GM12891 (cell line): ENCODE measurements at regions not wholly inside any gene's neighbourhood (a gene's known extent, or its start where the extent isn't known, plus 50 kb on each side); places are given as distances from the start of the nearest gene placed in this dataset.
"Not testable (repeated sequence)": the region's sequence is repeated elsewhere in the genome, so short reads cannot be mapped to it uniquely, and the experiment has no call there.

Experiments
- PAX5 ChIP-seq: IDR thresholded peaks from 2 replicates; pipeline ENCODE4 v1.6.1; 2011; ENCODE audit warnings: low read length, moderate library complexity, mild to moderate bottlenecking; ENCODE audit not compliant: insufficient read depth, severe bottlenecking
- POLR2A ChIP-seq: IDR thresholded peaks from 2 replicates; pipeline ENCODE4 v1.6.1; 2011; ENCODE audit warnings: low read depth, low read length, control low read depth
- POLR2AphosphoS5 ChIP-seq: IDR thresholded peaks from 2 replicates; pipeline ENCODE4 v1.6.1; 2011; ENCODE audit warnings: low read depth, low read length, control low read depth
- POU2F2 ChIP-seq: IDR thresholded peaks from 2 replicates; pipeline ENCODE4 v1.6.1; 2011; ENCODE audit warnings: low read depth, mild to moderate bottlenecking, control low read depth, low read length, moderate library complexity
- SPI1 ChIP-seq: IDR thresholded peaks from 2 replicates; pipeline ENCODE4 v1.6.1; 2011; ENCODE audit warnings: low read depth, low read length, control low read depth
- TAF1 ChIP-seq: IDR thresholded peaks from 2 replicates; pipeline ENCODE4 v1.6.1; 2011; ENCODE audit warnings: low read depth, low read length, control low read depth

GRCh38 chr3:6490487-6491327 is 370.2 kb upstream of the GRM7 start:
- TF ChIP-seq POLR2A, SPI1, POLR2AphosphoS5, TAF1, PAX5, POU2F2: not testable (repeated sequence)
